GM12864 (cell line): ENCODE measurements at regions not wholly inside any gene's neighbourhood (a gene's known extent, or its start where the extent isn't known, plus 50 kb on each side); places are given as distances from the start of the nearest gene placed in this dataset.

Experiments used
- DNase-seq: peaks from one replicate; pipeline ENCODE4 v3.0.0-alpha.2; 2011; ENCODE audit warnings: low read depth
- H3K4me3 ChIP-seq: 2 replicates; pipeline ENCODE4 v1.5.1; 2011; ENCODE audit warnings: mild to moderate bottlenecking, low read depth, low read length, control low read depth
- TF ChIP-seq, protein P1 (sequence below): IDR thresholded peaks from 2 replicates; pipeline ENCODE4 v1.5.1; 2011; ENCODE audit warnings: low read depth, mild to moderate bottlenecking, moderate library complexity, low read length, control low read depth, inconsistent platforms; ENCODE audit errors: missing control alignments

GRCh38 chrX:7252013-7252610 lies 104.2 kb upstream of the PUDP start:
- DNase-seq, result no peak
- TF ChIP-seq, protein P1, sequence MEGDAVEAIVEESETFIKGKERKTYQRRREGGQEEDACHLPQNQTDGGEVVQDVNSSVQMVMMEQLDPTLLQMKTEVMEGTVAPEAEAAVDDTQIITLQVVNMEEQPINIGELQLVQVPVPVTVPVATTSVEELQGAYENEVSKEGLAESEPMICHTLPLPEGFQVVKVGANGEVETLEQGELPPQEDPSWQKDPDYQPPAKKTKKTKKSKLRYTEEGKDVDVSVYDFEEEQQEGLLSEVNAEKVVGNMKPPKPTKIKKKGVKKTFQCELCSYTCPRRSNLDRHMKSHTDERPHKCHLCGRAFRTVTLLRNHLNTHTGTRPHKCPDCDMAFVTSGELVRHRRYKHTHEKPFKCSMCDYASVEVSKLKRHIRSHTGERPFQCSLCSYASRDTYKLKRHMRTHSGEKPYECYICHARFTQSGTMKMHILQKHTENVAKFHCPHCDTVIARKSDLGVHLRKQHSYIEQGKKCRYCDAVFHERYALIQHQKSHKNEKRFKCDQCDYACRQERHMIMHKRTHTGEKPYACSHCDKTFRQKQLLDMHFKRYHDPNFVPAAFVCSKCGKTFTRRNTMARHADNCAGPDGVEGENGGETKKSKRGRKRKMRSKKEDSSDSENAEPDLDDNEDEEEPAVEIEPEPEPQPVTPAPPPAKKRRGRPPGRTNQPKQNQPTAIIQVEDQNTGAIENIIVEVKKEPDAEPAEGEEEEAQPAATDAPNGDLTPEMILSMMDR, result no peak
- H3K4me3 ChIP-seq, result no peak overlapping the region

DNA sequence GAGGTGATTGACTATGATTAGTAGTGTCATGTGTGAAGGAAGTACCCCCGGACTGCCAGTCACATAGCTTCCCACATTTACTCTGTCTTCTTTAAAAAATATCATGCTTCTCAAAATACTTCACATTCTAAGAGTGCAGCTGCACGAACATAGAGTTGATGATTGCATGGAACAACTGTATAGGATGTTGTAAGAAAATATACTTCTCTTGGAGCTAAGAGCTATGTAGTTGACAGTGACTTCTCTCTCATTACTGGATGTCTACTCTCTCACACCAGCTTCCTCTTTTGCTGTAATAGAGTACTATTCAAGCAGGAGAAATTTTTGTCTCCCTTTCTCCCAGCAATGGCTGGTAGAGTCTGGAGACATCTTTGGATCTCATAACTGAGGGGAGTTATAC lies 99.4 kb upstream of the PUDP start:
- TF ChIP-seq, protein P1, result no peak
- no peak overlapping the region for H3K4me3 ChIP-seq
- no peak for DNase-seq

DNA sequence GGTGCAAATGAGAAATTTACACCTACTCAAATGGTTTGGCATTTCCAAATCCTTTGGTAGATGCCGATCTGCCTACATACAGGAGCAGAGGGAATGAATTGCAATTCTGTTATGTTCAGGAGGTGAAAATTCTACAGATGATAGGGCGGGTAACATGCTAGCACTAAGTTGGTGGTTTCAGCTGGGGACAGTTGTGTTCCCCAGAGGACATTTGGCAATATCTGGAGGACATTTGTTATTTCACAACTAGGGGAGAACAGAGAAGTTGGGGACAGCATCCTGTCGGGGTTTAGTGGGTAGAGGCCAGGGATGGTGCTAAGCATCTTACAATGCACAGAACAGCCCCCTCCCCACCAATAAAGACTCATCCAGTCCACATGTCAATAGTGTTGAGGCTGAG lies 96.5 kb upstream of the PUDP start:
- no peak for DNase-seq
- TF ChIP-seq, protein P1, result no peak
- no peak overlapping the region for H3K4me3 ChIP-seq

DNA sequence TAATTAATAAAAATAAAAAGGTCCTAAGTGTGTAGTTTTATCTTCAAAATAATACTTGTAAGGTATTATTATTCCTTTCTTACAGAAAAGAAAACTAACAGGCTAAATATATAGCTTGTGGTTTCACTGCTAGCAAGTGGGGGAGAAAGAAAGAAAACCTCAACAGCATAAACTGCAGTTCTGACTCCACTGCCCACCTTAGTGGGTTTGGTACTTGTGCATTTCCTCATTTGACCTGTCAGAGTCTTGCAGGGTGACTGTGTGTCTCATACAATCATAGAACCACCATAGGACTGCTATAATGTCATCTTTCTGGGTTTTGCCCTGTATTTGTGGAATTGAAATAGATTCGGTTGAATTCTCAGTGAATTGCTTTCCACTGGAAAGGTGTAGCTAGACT lies 94.7 kb upstream of the PUDP start:
- TF ChIP-seq, protein P1, result no peak

DNA sequence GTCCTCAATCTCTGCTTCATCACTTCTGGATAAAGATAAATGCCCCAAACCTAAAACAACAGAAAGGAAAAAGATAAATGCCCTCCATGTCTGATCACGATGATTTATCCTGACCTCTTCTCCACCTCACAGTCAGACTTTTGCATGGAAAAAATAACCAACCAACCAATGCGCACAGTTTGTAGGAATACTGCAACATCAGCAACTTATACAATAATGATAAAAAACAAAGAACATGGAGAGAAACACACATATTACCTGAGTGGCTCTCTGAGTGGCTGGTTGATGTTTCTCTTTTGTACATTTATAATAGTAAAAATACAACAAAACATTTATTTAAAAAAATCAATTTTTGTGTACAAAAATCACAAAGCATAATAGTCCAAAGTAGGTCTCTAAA lies 93.0 kb upstream of the PUDP start:
- no peak overlapping the region for H3K4me3 ChIP-seq
- TF ChIP-seq, protein P1, result no peak
- DNase-seq, result no peak

More for the DNA sequence above, 94.7 kb upstream of the PUDP start:
- H3K4me3 ChIP-seq, result no peak overlapping the region
- DNase-seq, result no peak

- no peak for DNase-seq
- TF ChIP-seq, protein P1, result no peak
- no peak overlapping the region for H3K4me3 ChIP-seq
These were observed 87.1 kb upstream of the PUDP start for GRCh38 chrX:7235071-7235470.
